HG03432 (cell line): ENCODE measurements at regions not wholly inside any gene's neighbourhood (a gene's known extent, or its start where the extent isn't known, plus 50 kb on each side); places are given as distances from the start of the nearest gene placed in this dataset.

Source experiments
- ATAC-seq: cut with Tn5 transposase; IDR thresholded peaks from one replicate; pipeline ENCODE4 v1.9.1; 2021; ENCODE audit warnings: mild to moderate bottlenecking, moderate library complexity; ENCODE audit not compliant: unreplicated experiment

DNA sequence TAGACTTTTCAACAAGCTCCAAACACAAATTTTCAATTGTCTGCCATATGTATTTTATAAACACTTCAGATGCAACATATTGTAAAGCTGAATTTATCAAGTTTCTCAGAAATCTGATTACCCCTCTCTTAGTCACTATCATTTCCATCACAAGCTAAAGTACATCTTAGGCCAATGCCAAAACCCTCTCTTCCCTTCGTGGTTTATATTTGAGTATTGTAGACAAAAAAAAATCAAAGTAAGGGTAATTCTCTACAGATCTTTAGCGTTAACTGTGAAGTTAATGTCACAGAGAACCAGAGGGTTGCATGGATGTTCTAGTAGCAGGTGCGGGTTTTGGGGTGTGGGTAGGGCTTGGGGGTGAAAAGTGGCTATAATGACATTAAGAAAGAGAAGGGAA lies 387.7 kb upstream of the PTGER4 start:
- ATAC-seq, result no peak

DNA sequence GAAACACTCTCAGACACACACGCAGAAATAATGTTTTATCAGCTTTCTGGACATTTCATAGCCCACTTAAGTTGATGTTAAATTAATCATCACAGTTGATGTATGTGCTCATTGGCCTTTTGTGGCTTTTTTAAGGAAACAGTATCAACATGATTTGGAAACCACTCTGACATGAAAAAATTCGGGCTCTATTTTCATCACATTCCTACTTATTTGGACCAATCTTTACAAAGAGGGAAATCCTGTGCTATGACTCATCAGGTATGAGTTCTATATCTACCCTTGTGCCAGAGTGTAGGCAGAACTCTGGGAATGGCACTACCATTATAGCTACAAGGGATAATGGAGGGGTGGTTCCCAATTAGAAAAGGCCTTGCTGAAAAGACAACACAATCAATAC lies 388.4 kb upstream of the PTGER4 start:
- no peak for ATAC-seq

DNA sequence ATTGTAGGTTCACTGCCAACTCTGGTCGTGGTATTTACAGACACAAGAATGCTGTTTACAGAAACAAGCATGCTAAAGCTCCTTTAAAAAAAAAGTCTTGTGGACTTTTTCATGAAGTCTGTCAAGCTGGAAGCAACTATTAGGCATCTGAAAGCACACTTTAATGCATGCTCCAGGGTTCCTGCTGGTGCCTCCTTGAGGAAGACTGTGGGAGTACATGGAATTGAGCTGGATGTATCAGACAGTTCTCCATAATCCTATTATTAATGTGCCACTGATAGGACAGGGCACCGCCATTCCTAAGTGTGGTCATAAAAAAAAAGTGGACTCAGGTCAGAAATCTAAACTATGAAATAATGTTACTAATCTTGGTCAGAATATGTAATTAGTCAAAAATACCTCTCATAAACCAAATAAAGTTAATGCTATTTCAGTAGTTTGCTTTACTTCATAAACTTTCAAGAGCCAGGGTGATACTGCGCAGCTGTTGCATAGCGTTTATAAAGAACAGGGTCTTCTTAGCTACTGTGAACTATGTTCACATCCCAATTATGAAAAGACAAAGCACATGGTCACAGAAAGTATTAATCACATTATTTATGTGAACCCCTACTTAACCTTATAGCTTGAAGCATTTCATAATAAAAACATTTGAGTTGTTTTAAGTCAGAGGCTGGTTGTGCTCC lies 390.8 kb upstream of the PTGER4 start:
- no peak for ATAC-seq

DNA sequence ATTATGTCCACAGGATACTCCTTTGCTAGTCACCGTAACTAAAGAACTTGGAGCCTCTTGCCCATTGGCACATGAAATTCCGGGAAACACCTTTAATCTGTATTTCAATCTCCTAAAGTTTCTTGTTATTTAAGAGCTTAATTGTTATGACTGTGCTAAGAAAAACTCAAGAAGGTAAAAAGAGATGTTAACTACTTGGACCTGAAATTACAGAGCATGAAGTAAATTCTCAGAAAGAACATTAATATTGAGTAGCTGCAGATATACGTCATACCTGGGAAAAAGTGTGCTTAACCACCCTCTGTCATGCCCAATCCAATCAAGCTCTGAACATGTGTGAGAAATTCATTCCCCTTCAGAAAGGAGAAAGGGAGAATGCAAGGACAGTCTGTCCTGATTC lies 394.9 kb upstream of the PTGER4 start:
- ATAC-seq, result no peak

DNA sequence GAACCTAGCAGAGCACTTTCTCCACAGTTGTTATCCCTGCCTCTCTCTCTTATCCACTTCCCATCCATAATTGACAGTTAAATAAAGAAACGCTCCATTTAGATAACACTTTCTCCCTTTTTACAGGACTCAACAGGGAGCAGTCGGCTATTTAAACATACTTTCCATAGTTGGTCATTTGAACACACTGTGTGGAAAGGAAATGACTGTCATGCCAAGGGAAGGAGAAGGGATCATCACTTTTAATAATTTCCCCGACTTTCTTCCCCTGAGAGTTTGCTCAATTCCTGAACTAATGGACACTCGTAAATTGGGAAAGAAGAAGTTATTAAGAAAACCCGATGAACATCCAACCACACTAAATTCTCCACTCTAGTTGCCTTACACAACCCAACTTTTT lies 400.8 kb upstream of the PTGER4 start:
- ATAC-seq, result no peak

DNA sequence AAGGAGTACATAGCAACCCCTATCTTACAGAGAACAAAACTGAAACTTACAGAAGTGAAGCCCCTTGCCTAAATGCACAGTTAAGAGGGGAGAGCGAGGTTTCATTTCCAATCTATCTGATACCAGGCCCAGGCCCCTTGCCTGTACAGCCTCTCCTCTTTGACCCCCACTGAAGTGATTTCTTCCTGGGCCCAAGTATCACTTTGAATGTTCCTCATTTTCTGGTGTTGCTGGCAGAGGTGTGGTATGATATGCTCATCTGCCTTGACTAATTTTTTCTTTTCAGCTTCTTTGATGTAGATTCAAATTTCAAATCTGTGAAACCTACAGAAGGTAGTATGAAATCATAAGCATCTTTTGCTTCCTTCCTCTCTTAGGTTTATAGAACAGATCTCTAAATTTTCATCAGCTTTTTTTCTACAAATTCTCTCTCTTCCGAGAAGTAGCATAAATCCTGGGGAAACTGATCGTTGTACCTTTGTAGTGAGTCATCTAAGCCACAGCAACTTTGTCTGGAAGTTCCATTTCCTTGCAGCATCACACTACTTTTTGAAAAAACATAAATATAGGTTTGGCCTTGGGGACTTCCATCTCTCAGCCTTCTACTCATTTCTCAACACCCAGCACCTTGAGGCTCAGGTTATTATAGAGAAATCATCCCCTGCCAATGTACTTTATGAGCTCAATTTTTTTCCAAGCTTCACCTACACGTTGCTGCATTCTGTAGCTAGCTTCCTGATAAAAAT lies 402.4 kb upstream of the PTGER4 start:
- ATAC-seq, result peak; percentile 83

DNA sequence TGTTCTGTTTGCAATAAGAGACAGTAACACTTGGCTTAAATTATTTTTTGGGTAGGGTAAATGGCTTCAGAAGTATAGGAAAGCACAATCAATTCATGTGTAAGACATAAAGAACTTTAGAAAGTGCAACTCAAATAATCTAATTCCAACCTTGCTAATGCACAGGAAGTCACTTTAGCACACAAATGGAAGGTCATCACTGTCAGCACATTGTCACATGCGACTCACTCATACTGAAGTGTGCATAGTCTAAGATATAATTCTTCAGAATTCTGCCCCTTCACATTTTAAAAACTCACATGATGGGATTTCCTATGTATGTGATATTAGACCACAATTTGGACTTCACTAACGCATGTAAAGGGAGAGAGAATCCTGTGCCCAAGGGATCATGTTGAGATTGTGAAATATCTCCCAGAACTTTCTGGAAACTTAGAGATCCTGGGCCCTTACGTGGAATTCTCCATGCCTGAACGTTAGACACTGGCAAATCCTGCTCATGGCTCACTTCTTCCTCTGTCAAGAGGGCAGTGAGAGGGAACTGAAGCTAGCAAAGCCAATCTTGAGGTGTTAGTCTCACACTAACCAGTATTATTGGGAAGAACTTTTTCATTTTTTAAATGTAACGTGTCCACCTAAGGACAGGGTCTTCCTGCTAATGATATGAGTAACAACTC lies 403.2 kb upstream of the PTGER4 start:
- peak; percentile 25 for ATAC-seq

DNA sequence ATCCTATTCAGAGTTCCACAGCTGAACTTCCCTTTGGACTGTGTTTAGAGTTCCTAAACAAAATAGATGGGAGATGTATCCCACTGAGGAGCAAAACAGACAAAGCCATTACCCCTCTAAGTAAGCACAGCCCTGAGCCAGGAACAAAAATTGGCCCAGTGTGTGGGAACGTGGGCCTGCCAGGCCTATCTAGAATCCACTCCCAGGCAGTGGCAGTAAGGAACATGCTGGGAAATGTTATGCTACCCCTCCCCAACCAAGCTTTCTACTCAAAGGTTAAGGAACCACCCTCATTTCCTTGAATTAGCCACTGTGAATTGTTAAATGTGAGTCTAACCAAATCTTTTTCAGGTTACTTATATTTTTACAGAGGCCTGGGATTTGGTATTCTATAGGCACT lies 405.1 kb upstream of the PTGER4 start:
- ATAC-seq, result no peak

DNA sequence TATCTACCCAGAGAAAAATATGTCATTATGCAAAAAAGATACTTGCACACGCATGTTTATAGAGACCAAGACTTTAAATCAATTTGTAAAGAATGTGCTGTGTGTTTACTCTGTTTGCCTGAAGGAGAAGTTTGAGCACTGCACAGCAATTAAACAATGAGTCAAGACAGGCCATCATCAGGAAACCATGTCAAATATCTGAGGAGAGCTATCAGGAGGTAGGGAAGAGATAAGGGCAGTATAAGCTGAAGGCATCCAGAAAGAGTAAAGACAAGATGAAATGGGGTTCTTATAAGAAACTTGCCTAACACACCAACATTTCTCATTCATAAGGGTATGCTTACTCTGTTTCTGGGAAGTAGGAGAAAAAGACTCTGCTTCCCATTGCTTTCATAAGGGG lies 405.8 kb upstream of the PTGER4 start:
- no peak for ATAC-seq

DNA sequence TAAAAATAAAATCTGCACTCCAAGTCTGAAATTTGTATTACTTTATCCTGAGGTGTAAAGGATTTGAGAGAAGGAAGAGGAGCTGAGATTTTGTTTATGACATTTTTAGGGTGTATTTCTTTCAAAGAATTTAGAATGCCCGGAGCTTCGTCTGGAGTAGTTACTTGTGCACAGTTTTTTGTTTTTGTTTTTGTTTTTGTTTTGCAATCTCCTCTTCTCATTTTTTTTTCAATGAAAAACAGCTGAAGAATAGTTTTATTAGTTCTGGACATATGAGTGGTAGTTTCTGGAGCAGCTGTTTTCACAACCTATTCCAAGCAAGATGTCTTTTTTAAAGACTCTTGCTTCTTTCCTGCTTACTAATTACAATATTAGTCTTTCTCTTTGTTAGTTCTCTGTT lies 408.2 kb upstream of the PTGER4 start:
- ATAC-seq, result no peak

DNA sequence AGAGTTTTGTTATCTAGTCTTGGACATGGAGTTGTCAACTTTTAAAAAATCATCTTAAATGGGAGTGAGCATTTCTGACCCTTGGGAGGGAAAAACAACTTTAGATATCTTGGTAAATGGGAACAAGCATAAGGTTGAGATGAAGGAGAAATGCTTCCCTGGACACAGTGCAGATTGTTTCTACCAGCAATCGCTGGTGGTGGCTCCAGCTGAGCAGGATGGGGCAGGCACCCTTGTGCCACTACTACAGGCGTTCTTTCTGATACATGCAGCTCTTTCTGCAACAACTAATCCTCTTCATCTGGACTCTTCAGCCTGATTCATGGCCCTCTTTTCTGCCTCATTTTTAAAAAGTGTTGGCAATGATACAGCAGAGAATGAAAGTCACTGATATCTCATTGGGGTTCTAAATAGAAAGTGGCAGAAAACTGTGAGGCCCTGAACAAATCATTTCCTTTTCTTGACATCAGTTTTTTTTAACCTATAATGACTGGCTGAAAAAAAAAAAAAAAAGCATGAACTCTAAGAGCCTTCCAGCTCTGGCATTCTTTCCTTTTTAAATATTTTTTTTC lies 409.4 kb upstream of the PTGER4 start:
- no peak for ATAC-seq

DNA sequence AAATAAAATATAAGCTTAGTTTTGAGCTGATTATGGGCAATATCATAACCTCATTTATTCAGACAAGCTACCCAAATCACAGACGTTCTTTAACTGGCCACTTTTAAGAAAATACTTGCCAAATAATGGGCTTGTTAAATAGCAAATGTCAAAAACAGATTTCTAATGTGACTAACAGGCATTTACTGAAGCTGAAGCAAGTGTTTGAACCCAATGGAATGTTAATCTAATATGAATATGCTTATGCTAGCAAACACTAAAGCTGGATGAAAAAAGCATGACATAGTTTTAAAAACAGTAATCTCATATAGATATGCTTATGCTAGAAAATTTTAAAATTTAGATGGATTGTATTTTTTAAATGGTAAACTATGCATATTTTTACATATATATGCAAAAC lies 411.6 kb upstream of the PTGER4 start:
- no peak for ATAC-seq

DNA sequence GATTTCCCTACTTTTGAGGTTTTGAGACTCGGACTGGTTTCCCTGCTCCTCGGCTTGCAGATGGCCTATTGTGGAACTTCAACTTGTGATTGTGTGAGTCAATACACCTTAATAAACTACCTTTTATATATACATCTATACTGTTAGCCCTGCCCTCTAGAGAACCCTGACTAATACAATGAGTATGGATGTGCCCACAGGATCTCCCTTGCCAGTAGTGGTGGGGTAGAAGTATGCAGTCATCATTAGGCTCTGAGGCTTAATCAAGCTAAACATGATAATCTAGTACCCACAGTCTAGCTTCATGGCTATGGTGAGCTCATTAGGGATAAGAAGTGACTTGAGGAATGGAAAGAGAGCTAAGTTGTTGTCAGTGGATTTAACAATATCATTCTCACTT lies 412.8 kb upstream of the PTGER4 start:
- no peak for ATAC-seq

DNA sequence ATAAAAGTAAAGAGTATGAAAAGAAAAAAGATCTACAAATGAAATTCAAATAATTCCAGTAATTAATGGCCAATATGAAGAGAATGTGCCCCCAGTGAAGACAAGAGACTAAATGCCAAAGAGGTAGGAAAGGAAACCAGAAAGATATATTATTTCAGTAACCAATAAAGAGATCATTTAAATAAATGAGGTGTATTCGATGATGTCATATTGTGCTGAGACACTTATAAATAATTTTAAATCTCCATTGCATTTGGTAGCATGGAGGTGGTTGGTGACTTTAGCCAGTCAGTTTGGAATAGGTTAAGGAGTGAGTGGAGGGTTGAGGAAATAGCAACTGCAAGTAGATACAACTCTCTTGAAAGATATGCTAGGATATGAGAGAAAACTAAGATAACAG lies 417.7 kb upstream of the PTGER4 start:
- no peak for ATAC-seq

DNA sequence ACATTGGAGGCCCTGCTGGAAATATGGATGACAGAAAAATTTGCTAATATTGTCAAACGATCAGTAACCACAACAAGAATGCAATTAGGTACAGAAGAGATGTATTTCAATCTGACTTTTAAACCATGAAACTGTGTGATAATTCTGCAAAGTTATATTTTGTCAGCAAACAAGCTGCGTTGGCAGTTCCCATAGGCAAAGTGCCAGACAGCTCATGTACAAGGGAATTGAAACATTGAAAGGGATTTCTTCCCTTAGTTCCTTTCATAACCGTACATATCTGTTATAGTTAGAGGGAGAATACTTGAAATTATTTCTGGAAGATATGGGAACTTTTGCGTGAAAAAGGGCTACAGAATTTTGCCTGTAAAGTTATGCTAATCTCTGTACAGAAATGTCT lies 419.4 kb upstream of the PTGER4 start:
- ATAC-seq, result no peak

DNA sequence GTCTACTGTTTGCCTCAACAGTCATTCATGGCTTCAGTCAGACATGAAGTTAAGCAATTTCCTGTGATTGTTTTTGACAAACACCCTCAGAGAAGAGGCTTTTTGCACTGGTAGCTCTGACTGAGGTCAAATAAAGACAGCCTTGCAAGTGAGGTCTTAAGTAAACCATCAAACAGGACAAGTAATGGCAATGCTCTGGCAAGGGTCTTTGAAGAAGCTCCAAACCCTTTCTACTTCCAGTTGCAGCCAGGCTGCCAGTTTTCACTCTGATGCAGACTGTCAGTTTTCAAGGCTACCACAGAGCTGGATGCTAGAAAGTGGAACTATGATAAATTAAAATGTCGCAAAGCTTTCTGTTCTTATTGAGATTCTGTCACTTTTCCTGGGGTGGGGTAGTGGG lies 421.5 kb upstream of the PTGER4 start:
- no peak for ATAC-seq

DNA sequence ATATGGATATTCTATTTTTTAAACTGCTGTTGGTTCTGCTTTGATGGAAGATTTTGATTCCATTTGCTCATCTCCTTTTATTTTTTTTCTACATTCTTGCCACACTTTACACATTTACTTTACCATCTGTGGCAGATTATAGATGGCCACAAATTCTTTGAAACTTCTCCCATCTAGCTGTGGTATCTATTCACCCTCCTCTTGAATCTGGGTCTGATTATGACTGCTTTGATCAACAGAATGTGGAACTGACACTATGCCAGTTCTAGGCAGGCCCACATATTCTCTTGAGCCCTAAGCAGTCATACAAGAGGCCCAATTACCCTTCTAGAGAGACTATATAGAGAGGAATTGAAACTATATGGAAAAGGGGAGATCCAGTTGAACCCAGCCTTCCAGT lies 439.0 kb upstream of the PTGER4 start:
- ATAC-seq, result no peak

DNA sequence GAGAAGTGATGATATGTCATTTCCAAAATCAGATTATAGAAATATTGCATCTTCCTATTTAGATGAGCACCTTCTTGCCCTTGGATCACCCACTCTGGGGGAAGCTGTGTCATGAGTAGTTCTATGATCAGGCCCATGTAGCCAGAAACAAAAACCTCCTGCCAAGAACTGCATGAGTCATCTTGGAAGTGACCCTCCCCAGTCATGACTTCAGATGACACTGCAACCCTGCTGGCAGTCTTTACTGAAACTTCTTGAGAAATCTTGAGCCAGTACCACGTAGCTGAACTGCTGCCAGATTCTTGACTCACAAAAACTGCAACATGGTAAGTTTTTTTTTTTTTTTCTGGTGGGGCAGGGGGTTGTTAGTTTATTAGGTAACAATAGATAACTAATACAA lies 439.6 kb upstream of the PTGER4 start:
- ATAC-seq, result no peak

DNA sequence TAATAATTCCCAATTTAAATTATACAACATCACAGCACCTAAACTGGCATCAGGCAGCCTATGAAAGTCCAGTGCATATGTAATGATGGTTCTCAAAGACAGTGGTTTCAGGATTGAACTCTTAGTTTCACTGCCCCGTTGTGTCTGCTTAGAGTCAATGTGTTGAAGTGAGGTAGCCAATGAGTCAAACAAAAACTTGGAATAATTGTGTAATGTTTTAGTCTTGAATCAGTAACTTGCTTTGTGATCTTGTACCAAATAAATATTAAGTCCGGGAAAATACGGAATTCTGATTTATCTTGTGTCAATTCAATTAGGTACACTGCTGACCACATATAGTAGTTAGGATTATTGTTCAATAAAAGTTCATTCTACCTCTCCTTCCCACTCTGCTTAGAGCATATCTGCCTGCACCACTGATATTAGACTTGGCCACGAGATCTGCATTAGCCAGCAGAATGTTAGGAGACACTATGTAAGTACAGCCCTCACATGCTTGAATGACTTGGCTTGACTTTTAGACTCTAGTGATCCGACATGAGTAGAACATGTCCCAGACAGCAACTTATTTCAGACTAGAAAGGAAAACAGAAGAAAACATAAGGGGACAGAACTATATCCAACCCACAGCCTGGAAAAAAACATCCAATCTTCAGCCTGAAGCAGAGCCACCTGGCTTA lies 441.5 kb upstream of the PTGER4 start:
- no peak for ATAC-seq

DNA sequence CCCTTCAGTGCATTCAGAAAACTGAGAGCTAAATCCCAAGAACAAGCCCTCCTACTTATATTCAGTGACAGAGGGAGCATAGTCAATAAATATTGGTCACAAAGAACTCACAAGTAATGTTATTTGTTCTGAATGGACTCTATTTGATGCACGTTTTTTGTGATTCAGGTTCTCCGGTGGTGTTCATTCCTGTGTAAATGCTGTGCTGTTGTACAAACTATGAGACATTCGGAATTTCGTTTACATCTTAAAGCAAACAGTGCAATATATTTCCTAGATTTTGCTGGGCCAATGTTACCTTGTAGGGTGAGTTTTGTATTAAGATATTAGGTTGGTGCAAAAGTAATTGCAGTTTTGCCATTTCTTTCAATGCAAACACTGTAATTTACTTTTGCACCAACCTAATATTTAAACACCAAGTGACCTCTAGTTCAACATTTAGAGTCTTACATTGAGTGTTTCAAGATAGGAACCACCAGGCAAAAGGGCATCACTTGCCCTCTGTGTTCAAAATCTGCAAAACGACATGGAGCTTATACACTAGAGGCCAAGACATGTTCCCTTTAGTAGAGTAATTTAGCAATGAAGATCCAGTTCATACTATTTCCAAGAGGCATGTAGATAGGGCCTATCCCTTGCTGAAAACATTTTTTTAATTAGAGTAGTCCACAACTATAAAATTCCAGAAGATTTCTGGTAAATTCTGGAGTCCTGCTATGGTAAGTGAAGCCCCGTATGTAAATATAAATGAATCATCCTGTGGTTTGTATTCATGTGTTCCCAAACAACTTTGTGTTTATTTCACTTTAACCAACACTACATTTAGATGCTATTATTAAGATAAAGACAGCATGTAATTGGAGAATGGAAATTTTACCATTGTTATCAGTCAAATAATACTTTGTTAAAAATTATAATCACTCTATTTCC lies 444.0 kb upstream of the PTGER4 start:
- no peak for ATAC-seq
